Psoas muscle (tissue), 7 donors: ENCODE measurements at regions not wholly inside any gene's neighbourhood (a gene's known extent, or its start where the extent isn't known, plus 50 kb on each side); places are given as distances from the start of the nearest gene placed in this dataset.

Experiments used
- ATAC-seq, 4 donors: fragments of 200-7000 bp; cut with Tn5 transposase; one replicate each; pipeline ENCODE4 v1.9.1; 2020; ENCODE audit warnings: moderate library complexity in 3 of 4, mild to moderate bottlenecking in 2 of 4
- DNase-seq, 2 donors: peaks; one replicate each; pipeline ENCODE4 v3.0.0-alpha.2; 2020
- H3K27ac ChIP-seq: fragments of 200-600 bp; one replicate; pipeline ENCODE4 v1.8.0; 2022
- H3K27me3 ChIP-seq, 3 donors: fragments of 200-600 bp in 1 of 3; one replicate each; pipeline versions ENCODE4 v1.6.1 to v1.8.0; 2013 to 2022; ENCODE audit warnings: low read length in 2 of 3, mild to moderate bottlenecking in 2 of 3, moderate library complexity in 1 of 3; ENCODE audit not compliant: insufficient read depth in 3 of 3
- H3K36me3 ChIP-seq, 2 donors: fragments of 200-600 bp in 1 of 2; one replicate each; pipeline versions ENCODE4 v1.6.1 to v1.8.0; 2013 to 2022; ENCODE audit warnings: low read depth in 1 of 2, mild to moderate bottlenecking in 1 of 2, moderate library complexity in 1 of 2; ENCODE audit not compliant: insufficient read depth in 1 of 2
- H3K4me1 ChIP-seq: fragments of 200-600 bp; one replicate; pipeline ENCODE4 v1.8.0; 2022
- H3K4me3 ChIP-seq: fragments of 200-600 bp; one replicate; pipeline ENCODE4 v1.8.0; 2022; ENCODE audit warnings: mild to moderate bottlenecking
- H3K9me3 ChIP-seq: fragments of 200-600 bp; one replicate; pipeline ENCODE4 v1.8.0; 2022
- WGBS, 3 donors: extraction: QIAGEN DNeasy Blood & Tissue Kit; methylation state at CpG; one replicate each; pipeline versions ENCODE4 v1.1.6 to v1.1.7; 2013; 5-methylcytosine and 5-hydroxymethylcytosine counted together
- intact Hi-C, 2 donors: fragments of 100-400 bp; cut with DNase I; formaldehyde crosslinking; loops; one replicate each; pipeline versions ENCODE4 v1.11.0 to v1.14.2; 2022
- TF ChIP-seq, protein P1 (sequence below): fragments of 200-600 bp; IDR thresholded peaks from one replicate; pipeline ENCODE4 v1.8.0; 2022; ENCODE audit warnings: antibody characterized with exemption
- donor health status: healthy with polysubstance abuse.
- donor health status: DM: no; HTN: no; CAD: no; lungs with moderate emphysema.
- donor health status: Bipolar disorder and iron deficiency.
- donor health status: healthy.
- donor health status: DM: yes; HTN: yes; CAD: no.
- donor health status: DM: no; HTN: no; CAD: no.
- donor health status: DM: yes; HTN: yes; CAD: no.

DNA sequence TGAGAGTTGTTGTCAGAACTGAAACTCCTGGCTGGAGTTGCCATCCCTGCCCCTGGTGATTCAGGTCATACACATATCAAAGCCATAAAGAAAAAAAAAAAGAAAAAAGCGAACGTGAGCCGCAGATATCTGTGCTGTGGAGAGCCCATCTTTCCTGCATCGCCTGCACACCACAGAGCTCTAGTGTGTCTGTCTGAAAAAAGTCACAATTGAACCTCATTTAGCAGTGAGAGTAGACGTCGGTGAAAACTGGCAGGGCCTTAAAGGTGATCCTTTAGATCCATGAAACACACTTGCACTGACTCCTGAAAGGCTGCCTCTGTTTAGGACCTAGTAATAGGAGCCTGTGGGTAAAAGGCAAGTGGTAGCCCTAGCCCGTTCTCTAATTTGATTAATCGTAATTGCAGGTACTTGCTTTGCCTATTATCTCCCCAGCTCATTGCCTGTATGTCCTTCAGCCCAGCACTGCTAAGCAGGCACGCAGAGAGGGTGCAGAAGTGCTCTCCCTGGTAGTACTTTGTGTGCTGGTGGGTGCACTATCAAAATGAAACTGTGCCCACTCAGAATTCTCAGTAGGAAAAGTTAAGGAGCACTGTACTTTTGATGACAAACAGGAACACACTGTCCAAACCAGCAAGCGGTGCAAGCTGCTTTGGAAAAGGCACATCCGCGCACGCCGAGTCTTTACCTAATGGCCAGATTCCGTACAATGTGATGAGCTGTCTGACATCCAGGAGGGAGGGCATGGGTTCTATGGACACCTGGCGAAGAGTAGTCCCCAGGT lies 103.5 kb upstream of the ASB18 start:
- Histone ChIP-seq H3K4me3 (no peak overlapping the region), H3K27me3 (peaks cover 3 to 18% (median 6%) of the 10 kb centered on the region in 3 donors), H3K36me3 (no peaks in the 10 kb centered on the region), H3K9me3 (no peaks in the 10 kb centered on the region), H3K27ac (no peak overlapping the region), H3K4me1 (no peaks in the 10 kb centered on the region)
- DNase-seq (no peak), ATAC-seq (no peak)
- 91 to 93% (median 92%) methylated on average over 16 of the region's 16 CpGs for WGBS, 3 donors
- TF ChIP-seq, protein P1, sequence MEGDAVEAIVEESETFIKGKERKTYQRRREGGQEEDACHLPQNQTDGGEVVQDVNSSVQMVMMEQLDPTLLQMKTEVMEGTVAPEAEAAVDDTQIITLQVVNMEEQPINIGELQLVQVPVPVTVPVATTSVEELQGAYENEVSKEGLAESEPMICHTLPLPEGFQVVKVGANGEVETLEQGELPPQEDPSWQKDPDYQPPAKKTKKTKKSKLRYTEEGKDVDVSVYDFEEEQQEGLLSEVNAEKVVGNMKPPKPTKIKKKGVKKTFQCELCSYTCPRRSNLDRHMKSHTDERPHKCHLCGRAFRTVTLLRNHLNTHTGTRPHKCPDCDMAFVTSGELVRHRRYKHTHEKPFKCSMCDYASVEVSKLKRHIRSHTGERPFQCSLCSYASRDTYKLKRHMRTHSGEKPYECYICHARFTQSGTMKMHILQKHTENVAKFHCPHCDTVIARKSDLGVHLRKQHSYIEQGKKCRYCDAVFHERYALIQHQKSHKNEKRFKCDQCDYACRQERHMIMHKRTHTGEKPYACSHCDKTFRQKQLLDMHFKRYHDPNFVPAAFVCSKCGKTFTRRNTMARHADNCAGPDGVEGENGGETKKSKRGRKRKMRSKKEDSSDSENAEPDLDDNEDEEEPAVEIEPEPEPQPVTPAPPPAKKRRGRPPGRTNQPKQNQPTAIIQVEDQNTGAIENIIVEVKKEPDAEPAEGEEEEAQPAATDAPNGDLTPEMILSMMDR: no peak
- intact Hi-C loops: no loop called here

DNA sequence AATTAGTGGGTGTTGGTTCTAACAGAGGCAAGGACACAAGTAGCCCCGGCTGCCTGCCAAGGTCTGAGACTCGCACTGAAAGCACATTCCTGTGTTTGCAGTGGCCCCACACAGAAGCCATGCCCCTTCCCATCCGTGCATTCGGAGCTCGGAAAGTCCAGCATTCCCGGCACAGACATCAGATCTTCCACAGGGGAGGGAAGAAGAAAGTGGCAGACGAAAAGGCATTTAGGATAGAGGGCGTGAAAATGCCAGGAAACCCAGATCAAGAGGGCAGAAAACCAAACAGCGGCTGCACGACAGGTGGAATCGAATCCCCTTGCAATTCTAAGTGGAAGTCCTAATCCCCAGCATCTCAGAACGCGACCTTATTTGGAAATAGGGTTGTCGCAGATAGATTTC lies 105.5 kb upstream of the ASB18 start:
- Histone ChIP-seq H3K27me3 (peaks cover 2 to 29% (median 3%) of the 10 kb centered on the region in 3 donors), H3K27ac (no peak overlapping the region), H3K36me3 (no peaks in the 10 kb centered on the region), H3K4me1 (no peaks in the 10 kb centered on the region), H3K4me3 (no peak overlapping the region), H3K9me3 (no peaks in the 10 kb centered on the region)
- intact Hi-C loops: no loop called here
- no peak for DNase-seq
- 15 to 31% (median 18%) methylated on average over 14 of the region's 14 CpGs for WGBS, 3 donors
- ATAC-seq: no peak
- TF ChIP-seq, protein P1: no peak

DNA sequence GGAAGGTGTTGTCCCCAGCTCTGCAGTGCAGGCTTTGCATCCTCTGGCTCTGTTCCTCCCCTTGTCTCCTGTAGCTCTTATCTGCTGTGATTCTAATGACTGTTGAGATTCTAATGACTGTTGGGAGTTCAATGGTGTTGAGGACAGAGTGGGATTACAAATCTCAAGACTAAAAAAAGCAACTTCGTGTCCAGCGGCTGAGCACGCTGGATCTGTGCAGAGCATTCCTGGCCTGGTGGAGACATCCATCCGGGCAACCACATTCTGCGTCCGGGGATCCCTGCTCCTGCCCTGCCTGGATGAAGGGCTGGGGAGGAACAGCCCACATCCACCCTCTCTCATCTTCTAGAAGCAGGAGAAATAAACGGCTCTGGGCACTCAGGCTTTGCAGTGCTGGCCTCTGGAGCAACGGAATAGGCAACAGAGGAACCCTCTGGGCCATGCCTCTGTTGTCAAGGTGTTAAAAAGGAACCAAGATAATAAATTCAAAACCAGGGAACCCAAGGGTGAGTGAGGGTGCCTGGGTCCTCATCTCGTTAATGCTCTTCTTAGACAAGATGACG lies 106.7 kb upstream of the ASB18 start:
- DNase-seq (no peak), ATAC-seq (no peak)
- WGBS, 3 donors: 76 to 78% (median 77%) methylated on average over 10 of the region's 10 CpGs
- Histone ChIP-seq H3K4me3 (no peak overlapping the region), H3K4me1 (no peaks in the 10 kb centered on the region), H3K9me3 (no peaks in the 10 kb centered on the region), H3K36me3 (no peaks in the 10 kb centered on the region), H3K27me3 (peaks cover 0 to 22% (median 3%) of the 10 kb centered on the region in 3 donors), H3K27ac (no peak overlapping the region)
- intact Hi-C loops: no loop called here
- TF ChIP-seq, protein P1: no peak

DNA sequence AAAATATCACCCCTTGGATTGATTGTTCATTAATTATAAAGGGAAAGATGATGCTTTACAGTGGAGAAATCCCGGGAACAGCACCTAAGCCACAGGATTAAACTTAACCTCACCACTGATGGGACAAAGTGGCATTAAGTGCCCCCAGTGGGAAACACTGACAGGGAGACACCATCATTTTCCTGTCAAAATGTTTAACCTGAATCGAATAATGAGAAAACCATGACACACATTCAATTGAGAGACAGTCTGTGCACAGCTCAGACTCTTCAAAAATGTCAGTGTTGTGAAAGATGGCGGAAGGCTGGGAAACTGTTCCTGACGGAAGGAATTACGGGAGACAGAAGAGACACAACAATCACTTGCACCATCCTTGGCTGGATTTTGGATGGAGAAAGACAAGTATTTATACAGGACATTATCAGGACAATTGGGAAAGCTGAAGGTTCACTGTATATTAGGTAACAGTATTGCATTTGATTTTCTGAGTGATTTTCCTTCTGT lies 111.8 kb upstream of the ASB18 start:
- H3K27ac ChIP-seq: no peak overlapping the region
- TF ChIP-seq, protein P1: no peak
- ATAC-seq: no peak
- H3K4me3 ChIP-seq: no peak overlapping the region
- 86 to 89% (median 87%) methylated on average over 5 of the region's 5 CpGs for WGBS, 3 donors
- H3K36me3 ChIP-seq: no peaks in the 10 kb centered on the region
- intact Hi-C loops: no loop called here
- H3K27me3 ChIP-seq: peaks cover 0 to 11% (median 0%) of the 10 kb centered on the region in 3 donors
- no peaks in the 10 kb centered on the region for H3K4me1 ChIP-seq
- no peaks in the 10 kb centered on the region for H3K9me3 ChIP-seq
- DNase-seq: no peak
